Endothelial cell of umbilical vein (primary cell): ENCODE measurements at regions not wholly inside any gene's neighbourhood (a gene's known extent, or its start where the extent isn't known, plus 50 kb on each side); places are given as distances from the start of the nearest gene placed in this dataset.

ENCODE experiments used
- BruUV-seq: library from RNA; stranded (reverse); fragments of 400-500 nt; replicated peaks from 2 replicates; lab custom pipeline; 2021; lab: Mats Ljungman, UMichigan
- CTCF ChIA-PET: fragments of 300-600, 350-600 bp; sonication (Branson Sonifier 250); formaldehyde crosslinking; loops from one replicate; lab custom pipeline; 2021; ENCODE audit warnings: antibody characterized with exemption, inconsistent platforms; lab: Charles Lee
- POLR2A ChIA-PET: fragments of 300-600, 350-600 bp; sonication (Branson Sonifier 250); formaldehyde crosslinking; loops from one replicate; lab custom pipeline; 2021; ENCODE audit warnings: antibody characterized with exemption, inconsistent platforms; lab: Charles Lee
- DNase-seq: peaks from one replicate; pipeline ENCODE4 v3.0.0-alpha.2; 2011; ENCODE audit warnings: low read depth, low spot score
- FAIRE-seq: peaks from 2 replicates; lab custom pipeline; 2011; peaks lifted over from hg19 to GRCh38; lab: Jason Lieb, UNC
- H2AFZ ChIP-seq: 2 replicates; pipeline ENCODE4 v1.6.0; 2012; ENCODE audit warnings: low read depth, low read length, control low read depth, inconsistent platforms
- H3K27ac ChIP-seq: 2 replicates; pipeline ENCODE4 v1.5.1; 2011; ENCODE audit warnings: low read depth, mild to moderate bottlenecking, control low read depth, low read length, moderate library complexity; ENCODE audit not compliant: insufficient read depth
- H3K27me3 ChIP-seq, 2 experiments: 2 replicates each; pipeline versions ENCODE4 v1.6.0 to v1.6.1; 2011; ENCODE audit warnings: low read length in 2 of 2, mixed read lengths in 1 of 2; ENCODE audit not compliant: control insufficient read depth in 2 of 2, insufficient read depth in 2 of 2
- H3K36me3 ChIP-seq, 2 experiments: 2 replicates in 1 of 2; 3 replicates in 1 of 2; pipeline ENCODE4 v1.5.1; 2011; ENCODE audit warnings: low read length in 2 of 2, mild to moderate bottlenecking in 1 of 2, moderate library complexity in 1 of 2; ENCODE audit not compliant: control insufficient read depth in 2 of 2, insufficient read depth in 2 of 2; ENCODE audit errors: extremely low read depth in 1 of 2
- H3K4me1 ChIP-seq: 3 replicates; pipeline ENCODE4 v1.5.1; 2011; ENCODE audit warnings: mild to moderate bottlenecking, low read length; ENCODE audit not compliant: control insufficient read depth, insufficient read depth; ENCODE audit errors: extremely low read depth
- H3K4me2 ChIP-seq: 2 replicates; pipeline ENCODE4 v1.6.1; 2011; ENCODE audit warnings: low read length, control low read depth, mixed read lengths; ENCODE audit not compliant: insufficient read depth
- H3K4me3 ChIP-seq, 3 experiments: fragments of 200-600 bp in 1 of 3; sonication (generic), shearing (Covaris generic) in 1 of 3; replicated peaks in 1 of 3; 2 replicates each; pipeline ENCODE4 v1.5.1; 2011 to 2016; ENCODE audit warnings: control low read depth in 3 of 3, low read length in 3 of 3, mild to moderate bottlenecking in 2 of 3, inconsistent platforms in 1 of 3, low read depth in 1 of 3, moderate library complexity in 1 of 3; ENCODE audit not compliant: insufficient read depth in 1 of 3
- H3K79me2 ChIP-seq: 2 replicates; pipeline ENCODE4 v1.6.0; 2012; ENCODE audit warnings: low read length, inconsistent platforms; ENCODE audit not compliant: control insufficient read depth, insufficient read depth
- H3K9ac ChIP-seq: replicated peaks from 2 replicates; pipeline ENCODE3; 2011; ENCODE audit warnings: low read length, control low read depth; ENCODE audit not compliant: insufficient read depth; ENCODE audit errors: extremely low read depth
- H3K9me1 ChIP-seq: replicated peaks from 3 replicates; pipeline ENCODE4 v1.6.0; 2011; ENCODE audit warnings: mild to moderate bottlenecking, low read length; ENCODE audit not compliant: control insufficient read depth, insufficient read depth; ENCODE audit errors: extremely low read depth
- H3K9me3 ChIP-seq: replicated peaks from 2 replicates; pipeline ENCODE4 v1.5.1; 2012; ENCODE audit warnings: low read length, inconsistent platforms; ENCODE audit not compliant: control insufficient read depth, insufficient read depth
- H4K20me1 ChIP-seq: replicated peaks from 2 replicates; pipeline ENCODE3; 2011; ENCODE audit warnings: mild to moderate bottlenecking, low read length; ENCODE audit not compliant: control insufficient read depth, insufficient read depth; ENCODE audit errors: extremely low read depth
- EZH2 ChIP-seq: IDR thresholded peaks from 2 replicates; pipeline ENCODE4 v1.6.1; 2012; ENCODE audit warnings: borderline replicate concordance, low read depth, mild to moderate bottlenecking, moderate library complexity, low read length, inconsistent platforms; ENCODE audit not compliant: severe bottlenecking
- FOS ChIP-seq: IDR thresholded peaks from 2 replicates; pipeline ENCODE4 v1.6.1; 2011; ENCODE audit warnings: mild to moderate bottlenecking, low read length, moderate library complexity, borderline replicate concordance; ENCODE audit not compliant: insufficient read depth
- GATA2 ChIP-seq: IDR thresholded peaks from 2 replicates; pipeline ENCODE4 v1.7.0; 2011; ENCODE audit warnings: low read depth, mild to moderate bottlenecking, moderate library complexity, mixed read lengths, low read length; ENCODE audit not compliant: insufficient read length, insufficient read depth
- JUN ChIP-seq: IDR thresholded peaks from 2 replicates; pipeline ENCODE4 v1.6.1; 2011; ENCODE audit warnings: borderline replicate concordance, low read depth; ENCODE audit not compliant: insufficient read length, insufficient read depth
- MYC ChIP-seq: IDR thresholded peaks from one replicate; pipeline ENCODE4 v1.6.1; 2011; ENCODE audit warnings: mild to moderate bottlenecking, low read depth, low read length
- POLR2A ChIP-seq: IDR thresholded peaks from 2 replicates; pipeline ENCODE4 v1.6.1; 2012; ENCODE audit warnings: low read depth, mild to moderate bottlenecking, control low read depth, low read length
- POLR2AphosphoS5 ChIP-seq: IDR thresholded peaks from 2 replicates; pipeline ENCODE4 v1.6.1; 2012; ENCODE audit warnings: low read depth, mild to moderate bottlenecking, control low read depth, low read length, moderate library complexity; ENCODE audit not compliant: insufficient read depth
- dilution Hi-C: fragments of 300-500 bp; cut with MboI; formaldehyde crosslinking; loops from one replicate; pipeline ENCODE4 v1.15.0; 2019; ENCODE audit warnings: low sequenced_read_pairs; ENCODE audit not compliant: extremely low pct_ligation_motif_present
- intact Hi-C: fragments of 100-400 bp; cut with micrococcal nuclease; formaldehyde crosslinking; loops from one replicate; pipeline ENCODE4 v1.10.0; 2022
- TF ChIP-seq, protein P1 (sequence below): IDR thresholded peaks from 2 replicates; pipeline ENCODE4 v1.6.1; 2011; ENCODE audit not compliant: insufficient read depth, insufficient read length
- TF ChIP-seq, protein P2 (sequence below), 2 donors: IDR thresholded peaks; 1 replicate in 1 of 2; 2 replicates in 1 of 2; pipeline ENCODE4 v1.5.1; 2011; ENCODE audit warnings: low read length in 2 of 2, mild to moderate bottlenecking in 2 of 2, moderate library complexity in 2 of 2, control low read depth in 1 of 2, inconsistent platforms in 1 of 2, low read depth in 1 of 2; ENCODE audit not compliant: insufficient read depth in 1 of 2; ENCODE audit errors: extremely low read depth in 1 of 2

DNA sequence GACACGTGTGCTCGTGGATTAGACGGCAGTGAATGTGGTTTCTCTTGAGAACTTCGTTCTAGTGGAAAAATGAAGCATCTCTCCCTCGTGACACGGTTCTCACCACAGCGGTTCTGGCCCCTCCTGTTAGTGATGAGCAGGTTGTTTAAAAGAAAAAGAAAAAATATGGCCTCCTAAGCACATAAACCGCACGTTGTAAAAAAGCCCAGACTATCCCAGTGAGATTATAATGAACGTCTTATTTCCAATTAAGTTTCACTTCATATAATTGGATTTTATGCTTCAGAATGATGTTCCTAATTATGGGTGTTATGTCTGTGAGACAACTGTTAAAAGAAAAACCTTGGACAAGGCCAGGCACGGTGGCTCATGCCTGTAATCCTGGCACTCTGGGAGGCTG, 74.5 kb upstream of the FRMD1 start:
- FAIRE-seq (no peak), DNase-seq (no peak)
- Histone ChIP-seq H3K79me2 (no peaks in the 10 kb centered on the region), H3K27me3 (no peaks in the 10 kb centered on the region), H3K4me3 (no peak overlapping the region), H2AFZ (no peak overlapping the region), H3K4me2 (no peak overlapping the region), H3K36me3 (no peaks in the 10 kb centered on the region), H3K4me1 (no peaks in the 10 kb centered on the region), H4K20me1 (no peaks in the 10 kb centered on the region), H3K9me1 (no peaks in the 10 kb centered on the region), H3K9me3 (no peaks in the 10 kb centered on the region), H3K27ac (no peak overlapping the region), H3K9ac (no peak overlapping the region)
- no TSS peak for BruUV-seq
- POLR2A ChIA-PET: no interaction called here
- CTCF ChIA-PET: no interaction called here
- TF ChIP-seq GATA2: no peak
- TF ChIP-seq FOS: no peak
- TF ChIP-seq, protein P1, sequence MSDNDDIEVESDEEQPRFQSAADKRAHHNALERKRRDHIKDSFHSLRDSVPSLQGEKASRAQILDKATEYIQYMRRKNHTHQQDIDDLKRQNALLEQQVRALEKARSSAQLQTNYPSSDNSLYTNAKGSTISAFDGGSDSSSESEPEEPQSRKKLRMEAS: no peak
- TF ChIP-seq, protein P2, sequence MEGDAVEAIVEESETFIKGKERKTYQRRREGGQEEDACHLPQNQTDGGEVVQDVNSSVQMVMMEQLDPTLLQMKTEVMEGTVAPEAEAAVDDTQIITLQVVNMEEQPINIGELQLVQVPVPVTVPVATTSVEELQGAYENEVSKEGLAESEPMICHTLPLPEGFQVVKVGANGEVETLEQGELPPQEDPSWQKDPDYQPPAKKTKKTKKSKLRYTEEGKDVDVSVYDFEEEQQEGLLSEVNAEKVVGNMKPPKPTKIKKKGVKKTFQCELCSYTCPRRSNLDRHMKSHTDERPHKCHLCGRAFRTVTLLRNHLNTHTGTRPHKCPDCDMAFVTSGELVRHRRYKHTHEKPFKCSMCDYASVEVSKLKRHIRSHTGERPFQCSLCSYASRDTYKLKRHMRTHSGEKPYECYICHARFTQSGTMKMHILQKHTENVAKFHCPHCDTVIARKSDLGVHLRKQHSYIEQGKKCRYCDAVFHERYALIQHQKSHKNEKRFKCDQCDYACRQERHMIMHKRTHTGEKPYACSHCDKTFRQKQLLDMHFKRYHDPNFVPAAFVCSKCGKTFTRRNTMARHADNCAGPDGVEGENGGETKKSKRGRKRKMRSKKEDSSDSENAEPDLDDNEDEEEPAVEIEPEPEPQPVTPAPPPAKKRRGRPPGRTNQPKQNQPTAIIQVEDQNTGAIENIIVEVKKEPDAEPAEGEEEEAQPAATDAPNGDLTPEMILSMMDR (IDR thresholded peaks at IDR 0.05; ENCODE audit: extremely low read depth in 1 of 2, insufficient read depth in 1 of 2, low read depth in 1 of 2, low read length in 2 of 2): no peak
- no peak for TF ChIP-seq MYC
- TF ChIP-seq JUN: no peak
- no peak for TF ChIP-seq POLR2A
- dilution Hi-C loops: no loop called here
- intact Hi-C loops: no loop called here

DNA sequence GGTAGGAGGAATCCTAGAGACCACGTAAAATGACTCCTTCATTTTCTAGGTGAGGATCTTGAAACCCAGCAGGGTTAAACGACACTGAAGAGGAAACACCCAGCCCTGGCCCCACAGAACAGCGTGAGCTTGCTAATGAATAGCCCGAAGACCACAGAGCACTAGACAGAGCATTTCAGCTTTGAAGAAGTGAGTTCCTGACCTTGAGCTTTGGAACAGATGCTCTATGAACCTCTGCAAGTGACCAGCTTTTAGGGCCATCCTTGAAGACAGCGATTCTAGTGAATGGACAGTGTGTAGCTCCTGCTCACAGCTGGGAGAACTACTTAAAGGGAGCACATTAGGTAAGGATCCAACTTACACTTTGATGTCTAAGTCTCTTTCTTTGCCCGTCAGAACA, 74.0 kb upstream of the FRMD1 start:
- no peak overlapping the region for H3K4me2 ChIP-seq
- H3K79me2 ChIP-seq: no peaks in the 10 kb centered on the region
- H3K9me3 ChIP-seq: no peaks in the 10 kb centered on the region
- no peak for TF ChIP-seq EZH2
- TF ChIP-seq GATA2: no peak
- TF ChIP-seq FOS: no peak
- no peak for TF ChIP-seq POLR2A
- TF ChIP-seq POLR2AphosphoS5: no peak
- DNase-seq (no peak), FAIRE-seq (no peak)
- CTCF ChIA-PET: no interaction called here
- no peak overlapping the region for H2AFZ ChIP-seq
- intact Hi-C loops (no loop called here), dilution Hi-C loops (no loop called here)
- H4K20me1 ChIP-seq: no peaks in the 10 kb centered on the region
- H3K36me3 ChIP-seq: no peaks in the 10 kb centered on the region
- no peak overlapping the region for H3K9ac ChIP-seq
- H3K9me1 ChIP-seq: no peaks in the 10 kb centered on the region
- BruUV-seq: no TSS peak
- H3K4me3 ChIP-seq: no peak overlapping the region
- no peaks in the 10 kb centered on the region for H3K4me1 ChIP-seq
- POLR2A ChIA-PET: no interaction called here
- H3K27ac ChIP-seq: no peak overlapping the region
- H3K27me3 ChIP-seq: no peaks in the 10 kb centered on the region
